ENCODE measurements at regions not wholly inside any gene's neighbourhood (a gene's known extent, or its start where the extent isn't known, plus 50 kb on each side); places are given as distances from the start of the nearest gene placed in this dataset.

GRCh38 chr9:79289856-79290255 is 281.9 kb upstream of the TLE4 start:
- H3K36me3 ChIP-seq (ENCODE audit: low read length) = no peaks in the 10 kb centered on the region
- H3K27me3 ChIP-seq (ENCODE audit: low read length) = no peaks in the 10 kb centered on the region
- H3K4me2 ChIP-seq (ENCODE audit: low read depth, low read length, poor library complexity, severe bottlenecking) = no peak overlapping the region
- H2AFZ ChIP-seq (ENCODE audit: low read depth, low read length, severe bottlenecking) = no peak overlapping the region
- no peak overlapping the region for H3K9ac ChIP-seq (ENCODE audit: low read length)
- no peaks in the 10 kb centered on the region for H4K20me1 ChIP-seq (ENCODE audit: low read depth, low read length)
- no peaks in the 10 kb centered on the region for H3F3A ChIP-seq (ENCODE audit: insufficient read depth)
- H3K9me2 ChIP-seq (replicated peaks; ENCODE audit: insufficient read depth, low read length) = no peaks in the 10 kb centered on the region
- H3K9me3 ChIP-seq (ENCODE audit: insufficient read depth, low read length) = no peaks in the 10 kb centered on the region
- TF ChIP-seq CTCF (IDR thresholded peaks at IDR 0.05; ENCODE audit: insufficient read depth, low read length, poor library complexity, severe bottlenecking) = no peak
- TF ChIP-seq EZH2phosphoT487 (conservative IDR thresholded peaks at IDR 0.05; ENCODE audit: low read length) = no peak
- no peak overlapping the region for H3K27ac ChIP-seq (ENCODE audit: low read depth, low read length)
- H3K4me3 ChIP-seq (ENCODE audit: insufficient read depth, low read length, poor library complexity, severe bottlenecking) = no peak overlapping the region
- no peaks in the 10 kb centered on the region for H3K79me2 ChIP-seq (ENCODE audit: insufficient read depth, low read length)

- Histone ChIP-seq H3K27ac (ENCODE audit: low read depth, low read length) (no peak overlapping the region), H2AFZ (ENCODE audit: low read depth, low read length, severe bottlenecking) (no peak overlapping the region), H3K79me2 (ENCODE audit: insufficient read depth, low read length) (no peaks in the 10 kb centered on the region), H4K20me1 (ENCODE audit: low read depth, low read length) (no peaks in the 10 kb centered on the region), H3K36me3 (ENCODE audit: low read length) (no peaks in the 10 kb centered on the region), H3K4me3 (ENCODE audit: insufficient read depth, low read length, poor library complexity, severe bottlenecking) (no peak overlapping the region), H3K9ac (ENCODE audit: low read length) (no peak overlapping the region), H3K9me3 (ENCODE audit: insufficient read depth, low read length) (no peaks in the 10 kb centered on the region), H3K9me2 (replicated peaks; ENCODE audit: insufficient read depth, low read length) (no peaks in the 10 kb centered on the region), H3K27me3 (ENCODE audit: low read length) (no peaks in the 10 kb centered on the region), H3F3A (ENCODE audit: insufficient read depth) (no peaks in the 10 kb centered on the region), H3K4me2 (ENCODE audit: low read depth, low read length, poor library complexity, severe bottlenecking) (no peak overlapping the region)
- TF ChIP-seq CTCF (IDR thresholded peaks at IDR 0.05; ENCODE audit: insufficient read depth, low read length, poor library complexity, severe bottlenecking) (no peak), EZH2phosphoT487 (conservative IDR thresholded peaks at IDR 0.05; ENCODE audit: low read length) (no peak)
Measured at GRCh38 chr9:79292731-79293280, 279.0 kb upstream of the TLE4 start.

GRCh38 chr9:79300068-79300467 is 271.7 kb upstream of the TLE4 start:
- no peak overlapping the region for H3K9ac ChIP-seq (ENCODE audit: low read length)
- H3K27ac ChIP-seq (ENCODE audit: low read depth, low read length) = no peak overlapping the region
- H3K4me2 ChIP-seq (ENCODE audit: low read depth, low read length, poor library complexity, severe bottlenecking) = no peak overlapping the region
- no peaks in the 10 kb centered on the region for H3K27me3 ChIP-seq (ENCODE audit: low read length)
- no peaks in the 10 kb centered on the region for H4K20me1 ChIP-seq (ENCODE audit: low read depth, low read length)
- H3K9me3 ChIP-seq (ENCODE audit: insufficient read depth, low read length) = no peaks in the 10 kb centered on the region
- TF ChIP-seq EZH2phosphoT487 (conservative IDR thresholded peaks at IDR 0.05; ENCODE audit: low read length) (no peak), CTCF (IDR thresholded peaks at IDR 0.05; ENCODE audit: insufficient read depth, low read length, poor library complexity, severe bottlenecking) (no peak)
- no peaks in the 10 kb centered on the region for H3K79me2 ChIP-seq (ENCODE audit: insufficient read depth, low read length)
- no peaks in the 10 kb centered on the region for H3K36me3 ChIP-seq (ENCODE audit: low read length)
- no peaks in the 10 kb centered on the region for H3F3A ChIP-seq (ENCODE audit: insufficient read depth)
- H3K9me2 ChIP-seq (replicated peaks; ENCODE audit: insufficient read depth, low read length) = no peaks in the 10 kb centered on the region
- H2AFZ ChIP-seq (ENCODE audit: low read depth, low read length, severe bottlenecking) = no peak overlapping the region
- H3K4me3 ChIP-seq (ENCODE audit: insufficient read depth, low read length, poor library complexity, severe bottlenecking) = no peak overlapping the region
